Loucy (cell line): ENCODE measurements at regions not wholly inside any gene's neighbourhood (a gene's known extent, or its start where the extent isn't known, plus 50 kb on each side); places are given as distances from the start of the nearest gene placed in this dataset.

ENCODE experiments used
- H2AFZ ChIP-seq: fragments of 200-600 bp; sonication (generic); 2 replicates; pipeline ENCODE4 v1.6.0; 2016; ENCODE audit warnings: antibody characterized with exemption, mild to moderate bottlenecking, low read length, moderate library complexity
- H3F3A ChIP-seq: fragments of 200-600 bp; 2 replicates; pipeline ENCODE4 v1.6.0; 2016; ENCODE audit warnings: antibody characterized with exemption, low read depth, mild to moderate bottlenecking
- H3K27me3 ChIP-seq: fragments of 200-600 bp; sonication (generic); 2 replicates; pipeline ENCODE4 v1.6.1; 2014; ENCODE audit warnings: low read length, mild to moderate bottlenecking; ENCODE audit not compliant: insufficient read depth, poor library complexity, severe bottlenecking
- H3K36me3 ChIP-seq: fragments of 200-600 bp; sonication (generic); 2 replicates; pipeline ENCODE4 v1.6.1; 2016; ENCODE audit warnings: low read length; ENCODE audit not compliant: insufficient read depth
- H3K4me1 ChIP-seq: fragments of 200-600 bp; sonication (generic); 2 replicates; pipeline ENCODE4 v1.5.1; 2014; ENCODE audit warnings: low read length, mild to moderate bottlenecking; ENCODE audit not compliant: insufficient read depth, poor library complexity, severe bottlenecking
- H3K4me2 ChIP-seq: fragments of 200-600 bp; sonication (generic); 2 replicates; pipeline ENCODE4 v1.6.0; 2014; ENCODE audit warnings: antibody characterized with exemption, low read length, low read depth, mild to moderate bottlenecking; ENCODE audit not compliant: poor library complexity, severe bottlenecking
- H3K4me3 ChIP-seq: fragments of 200-600 bp; sonication (generic); 2 replicates; pipeline ENCODE4 v1.5.1; 2014; ENCODE audit warnings: low read length, mild to moderate bottlenecking, mixed read lengths; ENCODE audit not compliant: poor library complexity, severe bottlenecking
- H3K79me2 ChIP-seq: fragments of 200-600 bp; sonication (generic); 2 replicates; pipeline ENCODE4 v1.6.1; 2014; ENCODE audit warnings: low read length; ENCODE audit not compliant: insufficient read depth
- H3K9ac ChIP-seq: fragments of 200-600 bp; sonication (generic); 2 replicates; pipeline ENCODE4 v1.6.0; 2014; ENCODE audit warnings: mild to moderate bottlenecking, low read depth, low read length, moderate library complexity; ENCODE audit not compliant: poor library complexity, severe bottlenecking
- H3K9me2 ChIP-seq: fragments of 200-600 bp; sonication (generic); replicated peaks from 2 replicates; pipeline ENCODE4 v1.6.1; 2016; ENCODE audit warnings: low read depth, low read length, mixed read lengths
- H3K9me3 ChIP-seq: fragments of 200-600 bp; sonication (generic); 2 replicates; pipeline ENCODE4 v1.6.1; 2014; ENCODE audit warnings: mild to moderate bottlenecking, antibody characterized with exemption, low read length, low read depth; ENCODE audit not compliant: insufficient read depth
- H4K20me1 ChIP-seq: fragments of 200-600 bp; sonication (generic); 2 replicates; pipeline ENCODE4 v1.6.0; 2014; ENCODE audit warnings: antibody characterized with exemption, low read length, mild to moderate bottlenecking; ENCODE audit not compliant: insufficient read depth, poor library complexity, severe bottlenecking
- CTCF ChIP-seq: fragments of 200-600 bp; sonication (generic); conservative IDR thresholded peaks from 2 replicates; pipeline ENCODE4 v1.5.1; 2014; ENCODE audit warnings: mild to moderate bottlenecking, antibody characterized with exemption, low read length
- EZH2phosphoT487 ChIP-seq: fragments of 200-600 bp; IDR thresholded peaks from 2 replicates; pipeline ENCODE4 v1.6.1; 2018; ENCODE audit warnings: antibody characterized with exemption, mild to moderate bottlenecking, moderate library complexity, borderline replicate concordance

GRCh38 chr3:18027161-18027939 is 284.9 kb upstream of the TBC1D5 start:
- H3K27me3 ChIP-seq = no peaks in the 10 kb centered on the region
- no peaks in the 10 kb centered on the region for H4K20me1 ChIP-seq
- H3K4me2 ChIP-seq = no peak overlapping the region
- no peak overlapping the region for H3K9ac ChIP-seq
- H3K9me2 ChIP-seq = no peaks in the 10 kb centered on the region
- no peak overlapping the region for H3K4me3 ChIP-seq
- H3K36me3 ChIP-seq = no peaks in the 10 kb centered on the region
- no peak overlapping the region for H2AFZ ChIP-seq
- H3K79me2 ChIP-seq = no peaks in the 10 kb centered on the region
- no peaks in the 10 kb centered on the region for H3K9me3 ChIP-seq
- peaks cover 26% of the 10 kb centered on the region for H3K4me1 ChIP-seq
- H3F3A ChIP-seq = no peaks in the 10 kb centered on the region
- TF ChIP-seq CTCF = no peak
- peak; percentile 36; the same call in 1 of the 2 replicates for TF ChIP-seq EZH2phosphoT487

GRCh38 chr3:18024715-18025114 is 282.3 kb upstream of the TBC1D5 start:
- Histone ChIP-seq H3K9me3 (no peaks in the 10 kb centered on the region), H3K4me3 (no peak overlapping the region), H3K4me2 (no peak overlapping the region), H3K79me2 (no peaks in the 10 kb centered on the region), H3K4me1 (peaks cover 28% of the 10 kb centered on the region), H4K20me1 (no peaks in the 10 kb centered on the region), H3F3A (no peaks in the 10 kb centered on the region), H3K9me2 (no peaks in the 10 kb centered on the region), H3K27me3 (no peaks in the 10 kb centered on the region), H2AFZ (no peak overlapping the region), H3K9ac (no peak overlapping the region), H3K36me3 (no peaks in the 10 kb centered on the region)
- no peak for TF ChIP-seq CTCF
- no peak for TF ChIP-seq EZH2phosphoT487

GRCh38 chr3:18019161-18019495 is 276.7 kb upstream of the TBC1D5 start:
- H3K9ac ChIP-seq = peak overlapping the region; percentile 31

More at GRCh38 chr3:18019161-18019495, 276.7 kb upstream of the TBC1D5 start:
- Histone ChIP-seq H3K4me3 (no peak overlapping the region), H3F3A (no peaks in the 10 kb centered on the region), H3K4me2 (peak overlapping the region; percentile 59), H3K27me3 (no peaks in the 10 kb centered on the region), H3K9me3 (no peaks in the 10 kb centered on the region), H3K79me2 (no peaks in the 10 kb centered on the region), H3K9me2 (no peaks in the 10 kb centered on the region), H4K20me1 (no peaks in the 10 kb centered on the region), H2AFZ (no peak overlapping the region), H3K36me3 (no peaks in the 10 kb centered on the region), H3K4me1 (peaks cover 20% of the 10 kb centered on the region)
- TF ChIP-seq CTCF (no peak), EZH2phosphoT487 (no peak)
